H9 (cell line): ENCODE measurements at regions not wholly inside any gene's neighbourhood (a gene's known extent, or its start where the extent isn't known, plus 50 kb on each side); places are given as distances from the start of the nearest gene placed in this dataset.

Experiments
- DNase-seq: peaks from one replicate; pipeline ENCODE4 v3.0.0-alpha.2; 2017
- H2AFZ ChIP-seq: one replicate; pipeline ENCODE4 v1.6.1; 2013; ENCODE audit warnings: mild to moderate bottlenecking, low read length, control low read depth, moderate library complexity
- H2AK5ac ChIP-seq: 2 replicates; pipeline ENCODE4 v1.6.1; 2013; ENCODE audit warnings: low read length, control low read depth, mixed read lengths; ENCODE audit not compliant: insufficient read length
- H2BK120ac ChIP-seq: one replicate; pipeline ENCODE4 v1.6.1; 2013; ENCODE audit warnings: low read depth, mild to moderate bottlenecking, low read length, control low read depth, inconsistent platforms; ENCODE audit not compliant: poor library complexity, severe bottlenecking
- H2BK12ac ChIP-seq: 2 replicates; pipeline ENCODE4 v1.6.1; 2013; ENCODE audit warnings: low read length, control low read depth, mixed read lengths, low read depth; ENCODE audit not compliant: insufficient read length
- H2BK15ac ChIP-seq: 2 replicates; pipeline ENCODE4 v1.6.1; 2013; ENCODE audit warnings: low read depth, low read length, control low read depth
- H2BK20ac ChIP-seq: one replicate; pipeline ENCODE4 v1.6.1; 2013; ENCODE audit warnings: low read depth, mild to moderate bottlenecking, low read length, control low read depth, inconsistent platforms; ENCODE audit not compliant: poor library complexity, severe bottlenecking
- H2BK5ac ChIP-seq: 2 replicates; pipeline ENCODE4 v1.6.1; 2013; ENCODE audit warnings: low read length, control low read depth, mixed read lengths; ENCODE audit not compliant: insufficient read length
- H3K14ac ChIP-seq: 2 replicates; pipeline ENCODE4 v1.6.1; 2013; ENCODE audit warnings: low read length, control low read depth; ENCODE audit not compliant: insufficient read depth
- H3K18ac ChIP-seq: 2 replicates; pipeline ENCODE4 v1.6.1; 2013; ENCODE audit warnings: low read depth, mild to moderate bottlenecking, mixed read lengths, low read length, control low read depth; ENCODE audit not compliant: insufficient read length
- H3K23ac ChIP-seq: 2 replicates; pipeline ENCODE4 v1.6.1; 2013; ENCODE audit warnings: low read length, control low read depth, mixed read lengths, low read depth; ENCODE audit not compliant: insufficient read length
- H3K23me2 ChIP-seq: 2 replicates; pipeline ENCODE4 v1.6.1; 2013; ENCODE audit warnings: low read depth, mild to moderate bottlenecking, mixed read lengths, low read length, control low read depth; ENCODE audit not compliant: insufficient read length, poor library complexity, severe bottlenecking
- H3K27ac ChIP-seq: 2 replicates; pipeline ENCODE4 v1.5.1; 2013; ENCODE audit warnings: low read length, control low read depth, mixed read lengths, low read depth; ENCODE audit not compliant: insufficient read length
- H3K27me3 ChIP-seq: 2 replicates; pipeline ENCODE4 v1.6.1; 2013; ENCODE audit warnings: low read length, control low read depth, inconsistent platforms; ENCODE audit not compliant: insufficient read depth
- H3K4ac ChIP-seq: 2 replicates; pipeline ENCODE4 v1.6.1; 2013; ENCODE audit warnings: low read depth, mild to moderate bottlenecking, control low read depth, inconsistent platforms, low read length, moderate library complexity
- H3K4me1 ChIP-seq: 2 replicates; pipeline ENCODE4 v1.6.1; 2013; ENCODE audit warnings: low read length, control low read depth, inconsistent platforms; ENCODE audit not compliant: insufficient read depth
- H3K4me2 ChIP-seq: 2 replicates; pipeline ENCODE4 v1.6.1; 2013; ENCODE audit warnings: low read length, control low read depth, mixed read lengths; ENCODE audit not compliant: insufficient read length, insufficient read depth
- H3K56ac ChIP-seq: 2 replicates; pipeline ENCODE4 v1.6.1; 2013; ENCODE audit warnings: low read depth, mild to moderate bottlenecking, mixed read lengths, low read length, control low read depth; ENCODE audit not compliant: insufficient read length
- H3K79me1 ChIP-seq: 2 replicates; pipeline ENCODE4 v1.6.1; 2013; ENCODE audit warnings: low read depth, mild to moderate bottlenecking, moderate library complexity, low read length, control low read depth, inconsistent platforms; ENCODE audit not compliant: insufficient read depth, poor library complexity, severe bottlenecking
- H3K79me2 ChIP-seq: 2 replicates; pipeline ENCODE4 v1.6.1; 2013; ENCODE audit warnings: low read length, control low read depth, inconsistent platforms; ENCODE audit not compliant: insufficient read depth
- H3K9ac ChIP-seq: 2 replicates; pipeline ENCODE4 v1.6.1; 2013; ENCODE audit warnings: low read length, control low read depth, mixed read lengths; ENCODE audit not compliant: insufficient read length; ENCODE audit errors: extremely low read depth
- H3K9me3 ChIP-seq: one replicate; pipeline ENCODE4 v1.6.1; 2013; ENCODE audit warnings: low read depth, low read length, inconsistent platforms; ENCODE audit not compliant: control insufficient read depth
- H3T11ph ChIP-seq: one replicate; pipeline ENCODE4 v1.6.1; 2013; ENCODE audit warnings: mild to moderate bottlenecking, low read length, control low read depth, inconsistent platforms
- H4K20me1 ChIP-seq: one replicate; pipeline ENCODE4 v1.6.1; 2013; ENCODE audit not compliant: control insufficient read depth, insufficient read length, insufficient read depth
- H4K5ac ChIP-seq: 2 replicates; pipeline ENCODE4 v1.6.1; 2013; ENCODE audit warnings: low read depth, mild to moderate bottlenecking, mixed read lengths, low read length, control low read depth; ENCODE audit not compliant: insufficient read length
- H4K8ac ChIP-seq: replicated peaks from 2 replicates; pipeline ENCODE4 v1.6.1; 2013; ENCODE audit warnings: low read length, control low read depth, mixed read lengths, low read depth; ENCODE audit not compliant: insufficient read length
- H4K91ac ChIP-seq: 2 replicates; pipeline ENCODE4 v1.6.1; 2013; ENCODE audit warnings: low read depth, mild to moderate bottlenecking, moderate library complexity, mixed read lengths, low read length, control low read depth; ENCODE audit not compliant: insufficient read length
- H3K27ac Mint-ChIP-seq, 3 experiments: 2 replicates in 2 of 3; 3 replicates in 1 of 3; pipeline ENCODE4 v1.8.0; 2020 to 2021; ENCODE audit warnings: mixed read lengths in 3 of 3, mild to moderate bottlenecking in 1 of 3, moderate library complexity in 1 of 3
- H3K27me3 Mint-ChIP-seq: 2 replicates; pipeline ENCODE4 v1.8.0; 2021; ENCODE audit warnings: low read depth, mild to moderate bottlenecking, moderate library complexity, mixed read lengths
- H3K36me3 Mint-ChIP-seq, 3 experiments: 2 replicates in 2 of 3; 3 replicates in 1 of 3; pipeline ENCODE4 v1.8.0; 2020 to 2021; ENCODE audit warnings: low read depth in 3 of 3, mixed read lengths in 3 of 3; ENCODE audit not compliant: insufficient read depth in 1 of 3
- H3K4me1 Mint-ChIP-seq, 2 experiments: 2 replicates each; pipeline ENCODE4 v1.8.0; 2020; ENCODE audit warnings: mixed read lengths in 2 of 2
- H3K4me3 Mint-ChIP-seq, 2 experiments: 2 replicates in 1 of 2; 3 replicates in 1 of 2; pipeline ENCODE4 v1.8.0; 2020 to 2021; ENCODE audit warnings: mild to moderate bottlenecking in 2 of 2, mixed read lengths in 2 of 2, moderate library complexity in 1 of 2
- H3K9me3 Mint-ChIP-seq, 2 experiments: 2 replicates in 1 of 2; 3 replicates in 1 of 2; pipeline ENCODE4 v1.8.0; 2020; ENCODE audit warnings: mild to moderate bottlenecking in 2 of 2, mixed read lengths in 2 of 2, moderate library complexity in 1 of 2
- WGBS: extraction: QIAGEN DNeasy Blood & Tissue Kit; methylation state at CpG from one replicate; pipeline ENCODE4 v1.1.7; 2013; ENCODE audit warnings: missing lambda C conversion rate, low lambda C conversion rate, mixed read lengths; ENCODE audit not compliant: insufficient read length; ENCODE audit errors: extremely low coverage; 5-methylcytosine and 5-hydroxymethylcytosine counted together
- TF ChIP-seq, protein P1 (sequence below): fragments of 200-600 bp; sonication (generic); conservative IDR thresholded peaks from 3 replicates; pipeline ENCODE4 v1.8.0; 2021; ENCODE audit warnings: antibody characterized with exemption, mild to moderate bottlenecking

DNA sequence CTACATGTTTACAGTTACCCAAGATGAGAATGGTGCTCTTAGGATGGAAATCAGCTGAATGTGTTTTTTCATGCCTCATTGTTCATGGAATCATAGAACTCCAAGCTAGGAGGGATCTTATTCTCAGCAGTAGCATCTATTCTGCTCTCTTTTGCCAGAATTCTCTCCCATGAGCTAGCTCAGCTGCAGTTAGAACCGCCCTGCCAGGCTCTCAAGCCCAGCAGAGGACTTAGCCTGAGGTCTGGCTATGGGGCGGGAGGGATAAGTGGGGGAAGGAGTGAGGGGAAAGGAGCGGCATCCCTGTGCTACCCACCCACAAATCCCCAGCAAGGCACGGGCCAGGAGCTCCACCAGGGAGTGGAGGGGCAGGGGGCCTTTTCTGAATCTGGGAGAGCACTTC is 120.7 kb upstream of the PLXNA4 start:
- Histone ChIP-seq H2AK5ac (no peak overlapping the region), H2BK15ac (no peak overlapping the region), H3K79me1 (no peaks in the 10 kb centered on the region), H2BK120ac (no peak overlapping the region), H4K91ac (no peak overlapping the region), H3K9ac (no peak overlapping the region), H3K4me2 (no peak overlapping the region), H2AFZ (no peak overlapping the region), H3K18ac (no peak overlapping the region), H3K79me2 (no peaks in the 10 kb centered on the region), H3K27me3 (no peaks in the 10 kb centered on the region), H4K8ac (no peak overlapping the region), H3K9me3 (no peaks in the 10 kb centered on the region), H2BK12ac (no peak overlapping the region), H3K4me1 (no peaks in the 10 kb centered on the region), H3K23me2 (no peaks in the 10 kb centered on the region), H3K4ac (no peak overlapping the region), H3K27ac (no peak overlapping the region), H3K56ac (no peak overlapping the region), H3T11ph (no peak overlapping the region), H3K23ac (no peak overlapping the region), H4K20me1 (no peaks in the 10 kb centered on the region), H2BK20ac (no peak overlapping the region), H4K5ac (no peak overlapping the region), H3K14ac (no peak overlapping the region), H2BK5ac (no peak overlapping the region)
- Mint-ChIP-seq H3K27me3 (peaks cover 6% of the 10 kb centered on the region), H3K27ac (no peak overlapping the region; a peak in 1 of 7 replicates), H3K4me1 (peaks cover 9 to 22% of the 10 kb centered on the region in 2 experiments), H3K36me3 (no peaks in the 10 kb centered on the region; a peak in 1 of 7 replicates), H3K9me3 (peaks cover 0 to 4% of the 10 kb centered on the region in 2 experiments; a peak in 2 of 5 replicates), H3K4me3 (no peak overlapping the region)
- TF ChIP-seq, protein P1, sequence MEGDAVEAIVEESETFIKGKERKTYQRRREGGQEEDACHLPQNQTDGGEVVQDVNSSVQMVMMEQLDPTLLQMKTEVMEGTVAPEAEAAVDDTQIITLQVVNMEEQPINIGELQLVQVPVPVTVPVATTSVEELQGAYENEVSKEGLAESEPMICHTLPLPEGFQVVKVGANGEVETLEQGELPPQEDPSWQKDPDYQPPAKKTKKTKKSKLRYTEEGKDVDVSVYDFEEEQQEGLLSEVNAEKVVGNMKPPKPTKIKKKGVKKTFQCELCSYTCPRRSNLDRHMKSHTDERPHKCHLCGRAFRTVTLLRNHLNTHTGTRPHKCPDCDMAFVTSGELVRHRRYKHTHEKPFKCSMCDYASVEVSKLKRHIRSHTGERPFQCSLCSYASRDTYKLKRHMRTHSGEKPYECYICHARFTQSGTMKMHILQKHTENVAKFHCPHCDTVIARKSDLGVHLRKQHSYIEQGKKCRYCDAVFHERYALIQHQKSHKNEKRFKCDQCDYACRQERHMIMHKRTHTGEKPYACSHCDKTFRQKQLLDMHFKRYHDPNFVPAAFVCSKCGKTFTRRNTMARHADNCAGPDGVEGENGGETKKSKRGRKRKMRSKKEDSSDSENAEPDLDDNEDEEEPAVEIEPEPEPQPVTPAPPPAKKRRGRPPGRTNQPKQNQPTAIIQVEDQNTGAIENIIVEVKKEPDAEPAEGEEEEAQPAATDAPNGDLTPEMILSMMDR = no peak
- no peak for DNase-seq
- WGBS = no CpG with 5 or more reads among the region's 4 CpGs
